ENCODE measurements at regions not wholly inside any gene's neighbourhood (a gene's known extent, or its start where the extent isn't known, plus 50 kb on each side); places are given as distances from the start of the nearest gene placed in this dataset.

DNA sequence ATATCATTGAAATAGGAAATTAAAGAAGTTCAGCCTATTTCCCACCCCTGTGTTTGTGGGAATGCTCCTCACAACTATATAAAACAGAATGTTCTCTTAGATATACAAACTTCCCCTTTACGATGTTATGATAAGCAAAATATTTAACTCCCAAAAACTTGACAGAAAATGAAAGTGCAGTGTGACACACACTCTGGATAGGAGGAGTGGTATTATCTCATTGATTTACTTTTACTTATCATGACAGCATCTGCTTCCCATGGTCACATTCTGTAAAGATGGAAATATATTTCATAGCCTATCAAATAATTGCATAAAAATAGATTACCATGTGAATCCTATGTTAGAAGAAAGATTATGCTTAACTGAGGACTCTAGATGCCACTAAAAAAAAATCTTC lies 96.6 kb upstream of the STK17B start:
- Histone ChIP-seq H3K27ac (ENCODE audit: low read depth, low read length) (no peak overlapping the region), H3K4me2 (ENCODE audit: low read length) (peak overlapping the region; percentile 61; the same call in 1 of the 2 replicates)
- TF ChIP-seq, protein P1, sequence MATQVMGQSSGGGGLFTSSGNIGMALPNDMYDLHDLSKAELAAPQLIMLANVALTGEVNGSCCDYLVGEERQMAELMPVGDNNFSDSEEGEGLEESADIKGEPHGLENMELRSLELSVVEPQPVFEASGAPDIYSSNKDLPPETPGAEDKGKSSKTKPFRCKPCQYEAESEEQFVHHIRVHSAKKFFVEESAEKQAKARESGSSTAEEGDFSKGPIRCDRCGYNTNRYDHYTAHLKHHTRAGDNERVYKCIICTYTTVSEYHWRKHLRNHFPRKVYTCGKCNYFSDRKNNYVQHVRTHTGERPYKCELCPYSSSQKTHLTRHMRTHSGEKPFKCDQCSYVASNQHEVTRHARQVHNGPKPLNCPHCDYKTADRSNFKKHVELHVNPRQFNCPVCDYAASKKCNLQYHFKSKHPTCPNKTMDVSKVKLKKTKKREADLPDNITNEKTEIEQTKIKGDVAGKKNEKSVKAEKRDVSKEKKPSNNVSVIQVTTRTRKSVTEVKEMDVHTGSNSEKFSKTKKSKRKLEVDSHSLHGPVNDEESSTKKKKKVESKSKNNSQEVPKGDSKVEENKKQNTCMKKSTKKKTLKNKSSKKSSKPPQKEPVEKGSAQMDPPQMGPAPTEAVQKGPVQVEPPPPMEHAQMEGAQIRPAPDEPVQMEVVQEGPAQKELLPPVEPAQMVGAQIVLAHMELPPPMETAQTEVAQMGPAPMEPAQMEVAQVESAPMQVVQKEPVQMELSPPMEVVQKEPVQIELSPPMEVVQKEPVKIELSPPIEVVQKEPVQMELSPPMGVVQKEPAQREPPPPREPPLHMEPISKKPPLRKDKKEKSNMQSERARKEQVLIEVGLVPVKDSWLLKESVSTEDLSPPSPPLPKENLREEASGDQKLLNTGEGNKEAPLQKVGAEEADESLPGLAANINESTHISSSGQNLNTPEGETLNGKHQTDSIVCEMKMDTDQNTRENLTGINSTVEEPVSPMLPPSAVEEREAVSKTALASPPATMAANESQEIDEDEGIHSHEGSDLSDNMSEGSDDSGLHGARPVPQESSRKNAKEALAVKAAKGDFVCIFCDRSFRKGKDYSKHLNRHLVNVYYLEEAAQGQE (IDR thresholded peaks at IDR 0.05; ENCODE audit: low read depth) = no peak
- TF ChIP-seq FOSL1 (IDR thresholded peaks at IDR 0.05; ENCODE audit: low read depth) (no peak), YY1 (IDR thresholded peaks at IDR 0.05; ENCODE audit: extremely low read depth, insufficient replicate concordance, low read depth, low read length) (no peak), CBX3 (IDR thresholded peaks at IDR 0.05; ENCODE audit: low read depth) (no peak), JUND (IDR thresholded peaks at IDR 0.05) (no peak), SRF (IDR thresholded peaks at IDR 0.05; ENCODE audit: low read depth) (no peak), ZNF274 (IDR thresholded peaks at IDR 0.05; ENCODE audit: low read depth, low read length) (no peak), POLR2AphosphoS5 (IDR thresholded peaks at IDR 0.05; ENCODE audit: low read depth, low read length) (no peak), ZFX (IDR thresholded peaks at IDR 0.05) (no peak)
- TF ChIP-seq, protein P2, sequence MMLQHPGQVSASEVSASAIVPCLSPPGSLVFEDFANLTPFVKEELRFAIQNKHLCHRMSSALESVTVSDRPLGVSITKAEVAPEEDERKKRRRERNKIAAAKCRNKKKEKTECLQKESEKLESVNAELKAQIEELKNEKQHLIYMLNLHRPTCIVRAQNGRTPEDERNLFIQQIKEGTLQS (IDR thresholded peaks at IDR 0.05) = no peak

More for the DNA sequence above, 96.6 kb upstream of the STK17B start:
- Histone ChIP-seq H3K9ac (ENCODE audit: low read length) (no peak overlapping the region), H3K9me2 (ENCODE audit: insufficient read depth) (no peaks in the 10 kb centered on the region), H3K36me3 (ENCODE audit: control insufficient read depth in 1 of 2, insufficient read depth in 2 of 2, low read length in 2 of 2) (no peaks in the 10 kb centered on the region), H3K4me1 (ENCODE audit: control insufficient read depth in 1 of 2, insufficient read depth in 2 of 2, low read length in 2 of 2) (peaks cover 16 to 23% of the 10 kb centered on the region in 2 experiments), H2AFZ (ENCODE audit: low read depth, low read length, poor library complexity, severe bottlenecking) (peak overlapping the region; percentile 19), H3K9me3 (ENCODE audit: control insufficient read depth in 1 of 2, insufficient read depth in 1 of 2, low read depth in 1 of 2, low read length in 2 of 2) (no peaks in the 10 kb centered on the region), H4K20me1 (ENCODE audit: insufficient read depth) (no peaks in the 10 kb centered on the region), H3K27me3 (ENCODE audit: insufficient read depth, low read length) (no peaks in the 10 kb centered on the region), H3K4me3 (replicated peaks in 1 of 2; ENCODE audit: low read depth in 1 of 2, low read length in 2 of 2) (no peak overlapping the region), H3K79me2 (ENCODE audit: insufficient read depth, low read length) (no peaks in the 10 kb centered on the region)
- POLR2A ChIA-PET = no interaction called here
- intact Hi-C loops (cut with micrococcal nuclease) = no loop called here
- ATAC-seq (no peak), DNase-seq (ENCODE audit: low read depth, low spot score) (no peak)
- CTCF ChIA-PET = no interaction called here
- no TSS peak for BruUV-seq (replicated peaks)
- RAD21 ChIA-PET (ENCODE audit: low non-redundant PET in 1 of 2, low total read pairs in 2 of 2, uncharacterized antibody in 2 of 2, unreplicated experiment in 2 of 2) = no interaction called here

All from HCT116 (cell line).